HG03457 (cell line): ENCODE measurements at regions not wholly inside any gene's neighbourhood (a gene's known extent, or its start where the extent isn't known, plus 50 kb on each side); places are given as distances from the start of the nearest gene placed in this dataset.

Source experiments
- ATAC-seq: cut with Tn5 transposase; IDR thresholded peaks from one replicate; pipeline ENCODE4 v1.9.1; 2021; ENCODE audit warnings: moderate number of reproducible peaks; ENCODE audit not compliant: unreplicated experiment

DNA sequence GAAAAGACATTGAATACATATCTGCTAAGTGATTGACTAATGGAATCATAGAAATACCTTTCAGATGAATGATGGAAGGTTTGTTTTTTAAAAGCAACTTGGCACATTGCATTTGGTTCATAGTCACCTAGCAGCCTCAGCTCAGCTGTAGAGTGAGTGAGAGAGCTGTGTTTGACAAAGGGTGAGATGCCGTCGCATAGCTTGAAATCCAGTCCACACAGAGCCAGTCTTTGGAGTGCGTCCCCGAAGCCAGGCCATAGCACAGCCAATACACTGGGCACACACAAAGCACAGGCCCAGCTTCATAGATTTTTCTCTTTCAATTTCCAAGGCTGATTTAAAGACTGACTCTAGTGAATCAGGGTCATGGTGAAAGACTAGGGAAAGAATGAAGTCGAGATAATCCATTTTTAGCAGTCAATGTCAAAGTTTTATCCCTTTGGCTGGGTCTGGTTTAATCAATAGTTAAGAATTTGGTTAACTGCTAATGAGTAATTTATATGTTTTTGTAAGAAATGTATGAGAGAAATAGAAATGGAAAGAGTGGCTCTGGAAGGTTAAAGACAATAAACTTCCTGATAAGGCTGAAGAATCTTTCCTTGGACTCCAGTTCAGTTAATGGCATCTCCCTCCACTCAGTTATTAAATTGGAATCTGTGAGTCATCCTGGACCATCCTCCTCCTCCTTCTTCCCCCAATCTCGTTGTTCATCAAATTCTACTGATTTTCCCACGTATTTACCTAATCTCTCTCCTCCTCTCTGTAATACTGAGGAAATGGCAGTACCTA is 101.2 kb upstream of the IRF2BP2 start:
- no peak for ATAC-seq

DNA sequence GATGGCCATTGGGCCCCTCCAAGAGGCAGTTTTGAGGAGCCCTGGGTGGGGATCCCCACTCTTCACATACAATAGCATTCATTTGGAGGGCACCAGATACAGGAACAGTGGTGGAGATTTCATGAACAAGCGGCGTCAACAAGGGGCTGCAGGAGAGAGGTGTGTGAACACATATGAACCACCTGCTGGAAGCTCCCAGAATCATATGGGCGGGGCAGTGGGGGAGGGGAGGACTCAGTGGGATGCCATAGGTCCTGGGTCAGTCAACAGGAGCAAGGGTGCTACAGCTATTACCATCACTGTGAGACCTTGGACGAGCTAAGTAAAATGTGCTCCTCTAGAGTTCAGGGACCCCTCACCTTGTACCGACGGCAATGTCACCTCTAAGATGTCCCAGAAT is 100.4 kb upstream of the IRF2BP2 start:
- ATAC-seq: no peak

DNA sequence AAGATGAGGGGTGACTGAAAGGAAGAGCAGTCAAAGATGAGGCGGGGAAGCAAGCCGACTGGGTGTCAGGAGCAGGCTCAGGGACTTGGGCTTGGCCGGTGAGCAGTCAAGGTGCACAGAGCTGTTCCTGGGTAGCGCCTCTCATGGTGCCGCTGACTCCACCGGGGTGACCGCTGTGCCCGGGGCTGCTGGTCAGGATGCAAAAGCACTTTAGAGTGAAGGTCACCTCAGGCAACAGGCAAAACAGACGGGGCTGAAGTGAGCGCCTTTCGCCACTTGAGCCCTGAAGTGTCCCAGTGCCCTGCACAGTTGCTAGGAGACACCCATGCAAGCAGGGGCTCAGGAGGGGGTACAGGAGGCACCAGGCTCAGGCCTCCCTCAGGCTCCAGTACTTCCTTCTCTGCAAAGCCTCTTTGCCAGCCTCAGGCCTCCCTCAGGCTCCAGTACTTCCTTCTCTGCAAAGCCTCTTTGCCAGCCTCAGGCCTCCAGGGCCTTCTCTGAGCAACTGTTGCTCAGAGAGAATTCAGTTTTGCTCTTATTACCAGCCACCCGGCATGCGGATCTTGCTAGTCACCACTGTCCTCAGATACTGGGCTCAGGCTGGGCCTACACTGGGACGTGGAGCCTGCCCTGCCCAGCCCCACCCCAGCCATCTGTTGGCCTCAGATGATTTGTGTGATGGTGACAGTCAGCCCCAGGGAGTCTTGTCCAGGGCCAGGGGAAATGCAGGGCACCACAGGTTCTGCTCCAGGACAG is 99.7 kb upstream of the IRF2BP2 start:
- no peak for ATAC-seq

DNA sequence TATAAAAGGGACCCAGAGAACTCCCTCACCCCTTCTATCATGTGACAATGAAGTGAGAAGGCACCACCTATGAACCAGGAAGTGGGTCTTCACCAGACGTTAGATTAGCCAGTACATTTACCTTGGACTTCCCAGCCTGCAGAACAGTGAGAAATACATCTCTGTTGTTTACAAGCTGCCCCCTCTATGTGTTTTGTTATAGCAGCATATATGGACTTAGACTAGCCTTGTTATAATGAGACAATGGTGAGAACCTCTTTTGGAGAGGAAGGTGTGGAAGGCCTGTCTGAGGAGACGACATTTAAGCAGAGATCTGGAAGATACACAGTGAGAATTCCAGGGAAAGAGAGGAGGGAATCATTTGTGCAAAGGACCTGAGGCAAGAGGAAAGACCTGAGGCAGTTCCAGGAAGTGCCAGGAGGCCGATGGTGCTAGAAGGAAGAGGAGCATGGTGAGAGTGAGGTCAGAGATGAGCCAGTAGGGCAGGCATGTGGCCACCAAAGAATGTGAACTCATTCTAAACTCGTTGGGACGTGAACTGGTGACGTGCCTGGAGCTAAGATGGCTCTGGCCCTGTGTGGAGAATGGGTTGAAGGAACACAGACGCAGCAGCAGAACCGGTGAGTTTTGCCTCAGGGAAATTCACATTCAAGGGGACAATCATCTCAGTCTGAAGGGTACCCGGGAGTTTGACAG is 98.9 kb upstream of the IRF2BP2 start:
- ATAC-seq: no peak

DNA sequence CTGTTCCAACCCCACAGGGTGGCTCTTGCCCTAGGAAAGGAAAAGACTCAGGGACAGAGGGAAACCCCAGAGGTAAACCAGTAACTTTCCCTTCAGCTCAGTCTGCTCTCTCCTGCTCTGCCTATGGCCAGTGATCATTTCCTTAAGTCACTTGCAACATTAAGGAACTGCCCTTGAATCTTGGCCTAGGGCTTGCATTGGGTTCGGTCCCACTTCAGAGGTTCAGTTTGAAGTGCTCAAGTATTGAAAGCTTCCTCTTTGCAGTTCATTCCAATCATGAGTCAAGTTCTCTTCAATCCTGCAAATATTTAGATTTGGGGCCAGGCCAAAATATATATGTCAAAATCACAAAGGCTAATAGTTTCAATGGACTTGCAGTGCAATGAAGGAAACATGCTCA is 97.7 kb upstream of the IRF2BP2 start:
- ATAC-seq: no peak

DNA sequence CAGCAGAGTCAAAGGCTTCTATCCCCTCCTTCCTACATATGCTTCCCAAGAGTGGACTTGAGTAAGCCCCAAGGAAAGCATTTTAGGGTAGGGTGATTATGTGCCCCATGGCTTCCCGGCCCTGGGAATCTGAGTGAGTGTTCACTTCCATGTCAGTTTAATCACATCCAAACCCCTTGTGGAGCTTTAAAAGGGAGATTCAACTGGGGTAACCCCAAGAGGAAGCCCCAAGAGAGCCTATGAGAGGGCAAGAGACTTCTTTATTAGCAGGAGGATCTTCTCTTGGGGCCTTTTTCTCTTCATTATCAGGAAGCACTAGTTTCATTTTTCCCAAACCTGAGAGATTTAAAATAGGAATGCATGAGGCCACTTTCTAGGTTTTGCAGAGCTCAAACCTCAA is 97.0 kb upstream of the IRF2BP2 start:
- ATAC-seq: no peak

DNA sequence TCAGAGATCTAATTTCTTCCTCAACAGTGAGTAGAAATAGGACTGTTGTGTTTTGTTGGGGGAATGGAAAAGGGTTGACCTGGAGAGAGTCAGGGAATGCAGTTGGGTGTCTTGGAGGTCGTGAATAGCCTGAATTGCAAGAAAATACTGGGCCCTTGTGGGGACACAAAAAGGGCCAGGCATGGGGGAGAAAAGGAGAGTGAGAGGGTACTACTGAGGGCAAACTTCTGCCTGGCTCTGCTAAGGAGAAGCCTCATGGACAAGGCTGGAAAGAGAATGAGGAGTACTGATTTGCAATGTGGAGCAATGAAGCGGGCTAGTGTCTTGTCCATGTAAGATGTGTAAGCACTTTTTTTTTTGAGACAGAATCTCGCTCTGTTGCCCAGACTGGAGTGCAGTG is 96.2 kb upstream of the IRF2BP2 start:
- ATAC-seq: no peak

DNA sequence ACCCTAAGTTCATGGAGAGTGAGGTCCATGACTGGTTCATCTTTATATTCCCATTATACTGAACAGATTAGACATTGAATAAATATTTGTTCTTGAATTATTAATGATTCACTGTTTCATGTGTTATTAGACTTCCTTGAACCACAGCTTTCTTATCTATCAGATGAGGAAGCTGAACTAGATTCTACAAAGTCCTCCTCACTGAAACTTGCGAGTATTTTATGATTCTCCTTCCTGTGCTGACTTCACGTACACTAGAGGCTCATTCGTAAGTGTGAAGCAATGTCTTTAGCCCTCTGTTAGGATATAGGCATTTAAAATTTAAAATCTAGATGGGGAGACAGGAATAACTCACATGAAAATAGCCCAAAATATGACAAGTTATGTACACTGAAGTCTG is 95.6 kb upstream of the IRF2BP2 start:
- no peak for ATAC-seq

DNA sequence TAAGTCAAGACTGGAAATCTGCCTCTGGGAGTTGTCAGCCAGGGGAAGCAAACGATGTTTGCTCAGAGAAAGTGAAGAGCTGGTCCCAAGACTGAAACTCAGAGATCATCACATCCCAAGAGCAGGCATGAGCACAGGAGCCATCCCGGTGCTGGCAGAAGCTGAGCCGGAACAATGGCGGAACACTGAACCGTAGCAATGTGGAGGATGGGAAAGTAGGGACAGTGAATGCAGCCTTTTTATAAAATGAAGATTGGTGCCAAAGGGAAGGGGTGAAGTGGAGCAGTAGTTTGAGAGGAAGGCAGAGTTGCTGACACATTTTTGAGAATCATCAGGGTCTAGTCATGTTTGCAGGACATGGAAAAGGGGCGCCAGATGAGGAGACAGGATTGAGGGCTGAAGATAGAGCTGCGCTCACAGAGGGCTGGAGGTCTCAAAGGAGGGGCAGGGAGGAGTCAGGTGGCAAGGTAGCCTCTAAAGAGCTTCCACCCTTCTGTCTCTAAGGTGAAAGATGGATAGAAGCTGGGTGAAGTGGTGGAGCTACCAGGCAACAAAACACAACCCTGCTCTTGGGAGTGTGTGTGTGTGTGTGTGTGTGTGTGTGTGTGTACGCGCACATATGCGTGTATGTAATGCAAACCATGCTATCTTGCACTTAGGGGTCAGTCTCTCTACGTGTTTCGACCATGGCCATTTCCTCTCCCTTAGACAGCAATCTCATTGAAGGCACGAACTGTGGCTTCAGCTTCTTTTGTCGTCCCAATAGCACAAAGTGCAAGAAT is 94.3 kb upstream of the IRF2BP2 start:
- no peak for ATAC-seq

DNA sequence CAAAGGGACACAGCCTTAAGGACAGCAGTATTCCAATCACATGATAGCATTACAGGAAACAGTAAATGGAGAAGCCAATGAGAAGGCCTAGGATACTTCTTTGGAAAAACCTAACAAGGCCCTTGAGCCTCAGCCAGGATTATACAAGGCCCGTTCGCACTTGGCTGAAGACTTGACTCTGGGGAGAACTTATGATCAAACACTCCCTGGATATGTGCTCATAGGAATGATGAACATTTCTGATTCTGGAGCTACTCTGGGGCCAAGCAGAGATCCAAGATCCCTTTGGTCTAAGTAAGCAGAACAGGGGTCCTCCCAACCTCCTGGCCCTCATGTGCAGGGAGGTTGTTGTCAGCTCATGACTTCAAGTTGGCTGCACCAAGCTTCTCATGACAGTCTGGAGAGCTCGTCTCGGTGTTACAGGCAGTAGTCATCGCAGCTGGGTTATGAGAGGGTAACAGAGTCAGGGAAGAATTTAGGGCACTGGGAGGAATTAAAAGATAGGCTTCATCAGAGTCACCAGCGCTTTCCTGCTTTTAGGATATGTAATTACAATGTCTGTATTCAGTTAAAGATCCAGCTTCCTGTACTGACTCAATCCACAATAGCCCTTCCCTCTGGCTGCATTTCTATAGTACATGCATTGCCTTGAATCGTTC is 92.5 kb upstream of the IRF2BP2 start:
- no peak for ATAC-seq

DNA sequence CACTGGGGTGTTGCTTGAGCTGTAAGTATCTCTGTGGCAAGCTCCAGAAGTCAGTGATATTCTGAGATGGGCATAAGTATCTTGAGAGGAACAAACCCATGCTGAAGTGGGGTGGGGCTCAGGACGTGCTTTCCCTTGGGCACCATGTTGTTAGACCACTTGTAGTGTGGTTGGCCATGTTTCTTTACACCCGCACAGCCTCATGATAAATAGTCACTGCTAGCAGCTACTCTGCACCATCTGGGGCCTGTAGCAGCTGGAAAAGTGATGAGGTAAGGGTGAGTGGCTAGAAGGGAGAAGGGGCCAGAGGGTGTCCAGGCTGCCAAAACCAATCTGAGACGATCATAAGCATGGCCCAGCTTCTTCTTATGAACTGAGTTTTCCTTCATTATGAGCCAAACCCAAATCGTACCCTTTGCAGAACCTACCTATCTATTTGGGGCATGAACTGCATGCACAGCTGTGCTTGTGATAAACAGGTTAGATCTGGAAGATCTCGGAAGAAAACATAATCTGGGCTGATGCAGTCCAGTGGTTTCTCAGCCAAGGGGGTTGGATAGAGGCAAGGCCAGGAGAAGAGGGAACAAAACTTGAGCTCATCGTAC is 91.9 kb upstream of the IRF2BP2 start:
- no peak for ATAC-seq

DNA sequence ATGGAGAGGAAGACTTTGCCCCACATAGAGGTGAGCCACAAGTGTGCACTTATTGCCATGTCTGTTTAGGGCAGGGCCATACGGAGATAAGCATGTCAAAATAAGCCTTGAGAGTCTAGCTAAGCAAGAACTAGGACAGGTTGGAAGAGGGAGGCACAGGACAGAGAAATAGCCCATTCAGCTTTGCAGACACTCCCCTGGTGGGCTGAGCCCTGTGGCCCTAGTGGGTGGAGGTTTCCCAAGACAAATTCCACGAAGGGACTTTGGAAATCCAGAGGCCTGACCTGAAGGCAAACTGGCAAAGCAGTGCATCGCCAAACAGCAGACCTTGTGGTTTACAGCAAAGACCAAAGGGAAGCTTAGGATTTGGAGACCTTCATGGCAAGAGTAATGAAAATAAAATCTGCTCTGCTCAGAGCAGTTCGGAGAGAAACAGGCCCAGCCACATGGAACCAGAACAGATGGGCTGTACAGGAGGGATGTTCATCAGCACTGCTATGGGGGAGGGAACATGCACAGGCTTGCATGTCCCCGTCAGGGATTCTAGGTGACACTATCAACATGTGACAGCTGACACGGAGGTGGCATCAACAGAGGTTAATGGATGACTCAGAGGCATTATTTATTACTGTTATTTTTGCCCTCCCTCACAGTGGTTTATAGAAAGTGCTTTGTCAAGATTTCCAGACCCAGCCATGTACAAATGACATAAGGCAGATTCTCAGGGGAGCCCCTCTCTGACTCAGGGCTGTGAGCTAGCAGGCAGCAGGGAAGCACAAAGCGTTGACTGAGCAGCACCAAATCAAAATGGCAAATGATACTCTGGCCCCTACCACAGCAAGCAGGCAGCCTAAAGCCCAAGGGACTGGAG is 90.1 kb upstream of the IRF2BP2 start:
- ATAC-seq: peak; percentile 47

DNA sequence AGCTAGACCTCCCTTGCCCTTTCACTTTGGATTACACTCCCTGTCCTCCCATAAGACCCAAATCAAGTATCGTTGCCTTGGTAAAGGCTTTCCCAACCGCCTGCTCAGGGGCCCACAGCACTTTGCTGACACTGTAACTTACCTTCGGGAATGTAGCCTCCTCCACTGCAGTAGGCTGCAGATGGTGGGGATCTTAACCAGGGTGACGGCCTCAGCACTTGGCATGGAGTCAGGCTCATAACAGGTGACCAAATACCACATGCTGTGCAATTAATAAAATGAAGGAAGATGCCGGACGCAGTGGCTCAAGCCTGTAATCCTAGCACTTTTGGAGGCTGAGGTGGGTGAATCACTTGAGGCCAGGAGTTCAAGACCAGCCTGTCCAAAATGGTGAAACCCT is 88.7 kb upstream of the IRF2BP2 start:
- no peak for ATAC-seq

DNA sequence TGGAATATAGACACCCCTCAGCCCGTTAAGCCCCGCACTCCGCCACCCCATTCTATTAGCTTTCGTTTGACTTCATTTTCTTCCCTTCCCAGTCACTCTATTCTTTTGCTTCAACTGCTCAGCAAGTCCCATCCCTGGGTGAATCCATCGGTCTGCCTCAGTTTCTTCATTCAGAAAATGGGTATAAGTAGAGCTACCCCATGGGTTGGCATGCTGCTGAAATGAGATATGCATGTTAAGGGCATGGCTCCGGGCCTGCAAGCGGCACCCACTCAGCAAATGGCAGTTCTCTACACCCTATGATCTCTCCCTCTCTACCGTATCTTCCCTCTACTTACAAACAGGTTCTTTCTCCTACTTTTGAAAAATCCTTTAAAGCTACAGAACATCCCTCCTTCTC is 87.8 kb upstream of the IRF2BP2 start:
- no peak for ATAC-seq

DNA sequence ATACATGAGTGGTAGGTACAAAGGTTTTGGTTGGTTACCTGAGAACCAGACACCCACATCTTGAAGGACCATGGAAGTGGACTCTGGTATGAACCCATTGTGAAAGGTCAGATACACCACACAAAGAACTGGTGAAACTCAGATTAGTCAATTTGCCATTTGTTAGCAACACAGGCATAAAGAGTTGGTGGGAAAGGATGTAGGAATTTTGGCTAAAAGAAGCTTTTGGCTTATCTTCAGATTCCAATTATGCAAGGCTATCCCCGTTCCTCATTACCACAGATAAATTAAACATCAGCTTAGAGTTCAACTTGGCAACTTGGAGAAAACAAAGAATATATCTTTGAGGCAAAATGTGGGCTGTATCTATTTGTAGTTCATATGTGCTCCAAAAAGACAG is 87.0 kb upstream of the IRF2BP2 start:
- no peak for ATAC-seq

DNA sequence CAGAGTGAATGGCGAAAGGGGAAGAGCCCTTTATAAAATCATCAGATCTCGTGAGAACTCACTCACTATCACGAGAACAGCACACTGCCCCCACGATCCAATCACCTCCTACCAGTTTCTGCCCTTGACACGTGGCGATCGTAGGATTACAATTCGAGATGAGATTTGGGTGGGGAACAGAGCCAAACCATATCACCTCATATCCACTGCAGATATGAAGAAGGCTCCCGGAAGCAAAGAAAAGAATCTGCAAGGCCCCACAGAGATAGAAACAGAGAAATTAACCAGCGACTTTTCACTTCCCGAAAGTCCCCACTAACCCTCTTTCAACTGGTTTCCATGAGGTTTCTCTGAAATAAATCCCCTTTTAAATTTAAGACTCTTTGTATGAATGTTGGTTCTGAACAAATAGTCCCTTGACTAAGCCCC is 86.2 kb upstream of the IRF2BP2 start:
- ATAC-seq: no peak

DNA sequence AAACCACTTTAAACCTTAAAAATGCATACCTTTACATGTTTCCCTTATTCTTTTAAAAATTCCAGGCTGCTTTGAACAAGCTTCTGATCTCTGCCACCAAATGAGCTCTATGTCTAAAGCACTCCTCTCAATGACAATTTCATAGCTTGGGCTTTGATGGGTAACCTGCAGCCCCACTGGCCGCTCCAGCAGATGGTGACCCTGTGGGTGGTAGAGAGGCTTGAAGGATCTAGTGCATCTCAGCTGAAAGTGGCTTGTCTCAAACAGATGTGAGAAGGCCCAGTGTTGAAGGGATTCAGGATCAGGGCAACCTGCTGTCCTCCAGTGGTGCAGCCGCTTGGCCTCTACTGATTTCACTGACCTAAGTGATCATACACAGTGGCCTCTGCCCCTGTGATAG is 84.7 kb upstream of the IRF2BP2 start:
- no peak for ATAC-seq

DNA sequence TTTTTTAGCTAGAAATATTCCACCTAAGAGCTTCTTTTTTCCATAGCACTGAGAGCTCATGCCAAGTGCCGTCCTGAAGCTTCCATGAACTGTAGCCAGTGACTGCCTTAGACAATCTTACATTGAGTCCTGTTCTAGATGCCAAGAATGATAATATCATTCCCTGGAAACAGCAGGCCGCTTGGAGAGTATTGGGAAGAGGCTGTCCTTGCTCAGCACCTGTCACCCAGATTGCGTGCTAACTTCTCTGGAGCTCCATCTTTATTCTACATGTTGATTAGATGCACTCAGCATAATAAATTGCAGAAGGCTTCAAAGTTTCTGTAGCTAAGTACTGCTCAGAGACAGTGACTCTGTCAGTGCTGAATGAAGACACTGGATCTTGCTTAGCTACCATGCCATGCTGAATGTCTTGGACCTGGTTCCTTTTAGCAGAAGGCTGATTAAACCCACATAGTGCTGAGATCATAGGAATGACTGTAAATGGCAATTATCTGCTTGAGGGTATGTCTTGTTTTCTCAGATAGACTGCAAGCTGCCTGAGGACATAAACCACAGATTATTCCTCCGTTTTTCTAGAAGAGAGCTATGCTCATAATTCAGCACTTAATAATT is 83.1 kb upstream of the IRF2BP2 start:
- ATAC-seq: no peak

DNA sequence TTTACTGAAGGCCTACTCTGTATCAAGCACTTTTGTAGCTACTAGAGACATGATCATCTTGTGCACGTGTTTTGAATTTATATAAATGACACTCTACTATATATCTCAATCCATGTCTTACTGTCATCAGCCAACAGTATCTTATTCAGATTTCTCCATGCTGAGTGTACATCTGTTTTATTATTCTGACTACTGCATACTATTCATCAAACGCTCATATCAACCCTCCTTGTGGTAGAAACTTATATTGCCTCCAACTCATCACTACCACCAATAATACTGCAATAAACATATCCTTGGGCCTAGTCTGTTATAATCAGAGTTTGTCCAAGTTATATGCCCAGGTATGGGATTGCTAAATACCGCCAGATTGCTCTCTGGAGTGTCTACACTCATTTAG is 81.6 kb upstream of the IRF2BP2 start:
- ATAC-seq: no peak
